Midbrain (tissue), 1 donor: ENCODE measurements at regions not wholly inside any gene's neighbourhood (a gene's known extent, or its start where the extent isn't known, plus 50 kb on each side); places are given as distances from the start of the nearest gene placed in this dataset.
"Not testable (repeated sequence)": the region's sequence is repeated elsewhere in the genome, so short reads cannot be mapped to it uniquely, and the experiment has no call there.

ENCODE experiments used
- DNase-seq: peaks from one replicate; lab custom pipeline; 2025; lab: John Stamatoyannopoulos, UW

DNA sequence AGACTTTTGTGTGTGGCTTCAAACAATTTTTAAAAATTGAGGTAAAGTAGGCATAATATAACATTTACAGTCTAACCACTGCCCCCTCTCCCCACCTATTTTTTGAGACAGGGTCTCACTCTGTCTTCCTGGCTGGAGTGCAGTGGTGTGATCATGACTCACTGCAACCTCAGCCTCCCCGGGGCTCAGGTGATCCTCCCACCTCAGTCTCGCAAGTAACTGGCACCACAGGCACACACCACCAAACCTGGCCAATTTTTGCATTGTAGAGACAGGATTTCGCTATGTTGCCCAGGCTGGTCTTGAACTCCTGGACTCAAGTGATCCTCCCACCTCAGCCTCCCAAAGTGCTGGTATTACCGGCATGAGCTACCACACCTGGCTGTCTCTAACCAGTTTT lies 161.8 kb downstream of the GOSR1 start:
- not testable (repeated sequence) for DNase-seq

GRCh38 chr17:30631651-30632050 lies 154.4 kb downstream of the GOSR1 start:
- DNase-seq, result not testable (repeated sequence)

GRCh38 chr17:30625380-30625779 lies 148.2 kb downstream of the GOSR1 start:
- DNase-seq, result not testable (repeated sequence)

GRCh38 chr17:30624180-30624579 lies 147.0 kb downstream of the GOSR1 start:
- not testable (repeated sequence) for DNase-seq

DNA sequence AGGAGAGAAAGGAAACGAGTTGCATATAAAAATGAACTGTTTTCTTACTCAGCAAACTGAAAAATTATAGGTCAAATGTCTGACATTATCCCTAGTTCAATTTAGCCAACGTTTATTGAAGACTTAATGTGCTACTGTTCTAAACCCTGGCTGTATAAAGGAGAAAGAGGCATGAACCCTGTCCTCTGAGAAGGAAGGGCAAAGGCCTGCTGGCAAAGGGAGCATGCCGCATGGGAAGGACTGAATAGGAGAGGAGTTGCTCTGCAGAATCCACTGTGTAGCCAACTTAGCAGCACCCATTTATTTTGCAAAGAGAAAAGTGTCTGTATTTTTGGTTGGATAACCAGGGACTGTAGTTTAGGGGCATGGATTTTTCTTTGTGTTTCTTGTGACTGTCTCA lies 132.5 kb downstream of the GOSR1 start:
- DNase-seq, result not testable (repeated sequence)

- no peak for DNase-seq
Observed at GRCh38 chr17:30605523-30605922, 128.3 kb downstream of the GOSR1 start.

DNA sequence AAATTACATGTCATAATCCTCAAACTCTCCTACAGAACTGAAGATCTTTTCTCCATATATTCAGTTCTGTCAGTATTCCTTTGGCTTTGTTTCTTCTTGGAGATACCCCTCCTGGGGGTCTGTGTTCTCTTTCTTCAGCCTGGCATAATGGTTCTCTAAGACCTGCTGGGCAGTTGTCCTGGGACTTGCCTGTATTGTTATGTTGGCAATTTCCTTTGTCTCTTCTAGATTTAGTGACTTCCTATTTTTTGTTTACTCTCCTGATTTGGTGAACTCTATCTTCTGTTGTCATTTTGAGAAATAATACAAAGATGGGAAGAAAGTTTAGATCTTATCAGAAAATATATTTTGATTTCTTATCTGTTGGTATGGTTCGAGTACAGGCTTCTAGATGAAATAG lies 127.8 kb downstream of the GOSR1 start:
- no peak for DNase-seq

DNA sequence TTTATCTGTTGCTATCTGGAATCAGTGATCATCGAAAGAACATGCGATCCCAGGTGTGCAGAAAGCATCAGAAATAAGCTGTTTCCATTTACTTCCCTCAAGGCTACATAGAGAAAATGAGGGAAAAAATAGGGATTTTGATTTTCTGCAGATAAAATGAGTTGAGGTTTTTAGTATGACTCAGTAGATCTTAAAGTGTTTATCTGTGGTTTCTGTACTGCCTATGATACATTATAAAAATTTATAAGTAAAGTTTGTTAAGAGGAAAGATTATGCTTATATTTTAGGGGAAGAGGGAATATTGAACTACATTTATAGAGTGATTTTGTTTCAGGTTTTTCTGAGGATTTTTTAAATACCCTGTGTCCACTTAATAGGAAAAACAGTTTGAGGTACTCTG lies 125.2 kb downstream of the GOSR1 start:
- not testable (repeated sequence) for DNase-seq

GRCh38 chr17:30601984-30602383 lies 124.8 kb downstream of the GOSR1 start:
- not testable (repeated sequence) for DNase-seq

DNA sequence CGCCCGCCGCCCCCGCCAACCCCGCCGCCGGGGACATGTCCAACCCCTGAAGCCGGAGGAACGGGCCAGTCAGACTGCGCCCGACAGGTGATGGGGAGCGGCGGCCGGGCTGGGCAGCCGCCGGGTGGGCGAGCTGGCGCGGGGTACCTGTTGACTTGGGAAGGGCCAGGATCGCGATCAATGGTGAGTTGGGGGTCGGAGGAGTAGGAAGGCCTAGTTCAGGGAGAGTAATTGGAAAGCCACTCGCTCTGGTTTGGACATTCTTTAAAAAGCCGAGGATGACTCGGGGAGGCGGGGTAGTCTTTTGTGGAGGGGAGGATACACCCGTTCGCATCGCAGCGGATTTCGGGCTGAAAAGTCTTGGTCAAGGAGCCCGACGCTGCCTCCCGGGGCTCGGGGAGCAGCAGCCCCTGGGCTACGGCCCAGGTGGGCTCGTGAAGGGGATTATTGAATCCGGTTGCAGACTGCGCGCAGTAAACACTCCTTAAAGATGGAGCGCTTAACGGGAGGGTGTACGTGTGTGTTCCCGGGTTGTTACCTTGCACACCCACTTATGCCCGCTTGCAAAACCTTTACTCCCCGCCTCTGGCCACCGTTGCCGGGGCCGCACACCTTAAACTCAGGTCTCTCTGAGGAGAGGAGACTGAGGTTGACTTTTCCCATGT lies 123.8 kb downstream of the GOSR1 start:
- DNase-seq, result no peak

DNA sequence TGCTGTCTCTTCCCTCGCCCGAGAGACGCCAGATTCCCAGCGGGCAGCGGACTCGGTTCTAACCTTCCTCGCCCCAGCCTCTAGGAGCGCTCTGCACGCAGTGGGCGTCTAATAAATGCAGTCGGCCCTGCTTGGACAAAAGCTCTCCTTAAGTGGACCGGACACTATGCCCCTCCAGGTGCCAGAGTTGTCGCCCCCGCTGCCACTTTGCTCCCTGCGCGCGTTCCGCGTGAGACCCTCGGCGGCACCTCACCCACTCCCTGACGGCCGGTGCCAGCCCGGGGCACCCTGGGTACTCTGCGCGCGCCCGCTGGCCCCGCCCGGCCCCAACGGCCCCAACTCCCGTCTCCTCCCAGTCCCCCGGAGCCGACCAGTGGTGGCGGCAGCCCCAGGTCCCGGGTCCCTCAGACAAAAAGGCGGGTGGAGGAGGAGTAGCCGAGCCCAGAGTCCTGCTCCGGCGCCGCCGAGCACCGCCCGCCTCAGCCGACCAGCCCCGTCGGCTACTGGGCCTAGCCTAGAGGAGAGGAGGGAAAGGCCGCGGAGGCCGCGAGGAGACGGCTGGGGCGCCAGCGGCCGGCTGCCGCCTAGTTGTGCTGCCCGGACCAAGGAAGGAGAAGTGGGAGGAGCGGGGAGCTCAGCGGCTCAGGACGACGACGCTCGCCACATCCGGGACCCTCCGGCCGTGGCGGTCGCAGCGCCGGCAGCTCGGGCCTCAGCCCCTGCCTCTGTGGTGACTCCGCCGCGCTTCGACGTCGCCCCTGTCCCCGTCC lies 123.0 kb downstream of the GOSR1 start:
- peak; percentile 76 for DNase-seq

GRCh38 chr17:30599428-30600059 lies 122.3 kb downstream of the GOSR1 start:
- no peak for DNase-seq

DNA sequence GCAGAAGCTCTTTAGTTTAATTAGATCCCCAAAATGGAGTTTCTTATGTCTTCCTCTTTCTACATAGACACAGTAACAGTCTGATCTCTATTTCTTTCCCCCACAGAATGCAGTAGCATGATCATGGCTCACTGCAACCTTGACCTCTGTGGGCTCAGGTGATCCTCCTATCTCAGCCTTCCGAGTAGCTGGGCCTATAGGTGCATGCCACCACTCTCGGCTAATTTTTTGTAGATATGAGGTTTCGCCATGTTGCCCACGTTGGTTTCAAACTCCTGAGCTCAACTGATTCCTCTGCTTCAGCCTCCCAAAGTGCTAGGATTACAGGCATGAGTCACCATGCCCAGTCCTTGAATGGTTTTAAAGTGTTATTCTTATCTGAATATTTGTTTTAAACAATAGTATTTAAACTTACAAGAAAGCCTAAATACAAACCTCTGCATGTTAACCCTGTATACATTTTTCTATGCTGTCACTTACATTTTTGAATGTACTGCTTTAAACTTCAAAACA lies 120.6 kb downstream of the GOSR1 start:
- DNase-seq, result no peak

DNA sequence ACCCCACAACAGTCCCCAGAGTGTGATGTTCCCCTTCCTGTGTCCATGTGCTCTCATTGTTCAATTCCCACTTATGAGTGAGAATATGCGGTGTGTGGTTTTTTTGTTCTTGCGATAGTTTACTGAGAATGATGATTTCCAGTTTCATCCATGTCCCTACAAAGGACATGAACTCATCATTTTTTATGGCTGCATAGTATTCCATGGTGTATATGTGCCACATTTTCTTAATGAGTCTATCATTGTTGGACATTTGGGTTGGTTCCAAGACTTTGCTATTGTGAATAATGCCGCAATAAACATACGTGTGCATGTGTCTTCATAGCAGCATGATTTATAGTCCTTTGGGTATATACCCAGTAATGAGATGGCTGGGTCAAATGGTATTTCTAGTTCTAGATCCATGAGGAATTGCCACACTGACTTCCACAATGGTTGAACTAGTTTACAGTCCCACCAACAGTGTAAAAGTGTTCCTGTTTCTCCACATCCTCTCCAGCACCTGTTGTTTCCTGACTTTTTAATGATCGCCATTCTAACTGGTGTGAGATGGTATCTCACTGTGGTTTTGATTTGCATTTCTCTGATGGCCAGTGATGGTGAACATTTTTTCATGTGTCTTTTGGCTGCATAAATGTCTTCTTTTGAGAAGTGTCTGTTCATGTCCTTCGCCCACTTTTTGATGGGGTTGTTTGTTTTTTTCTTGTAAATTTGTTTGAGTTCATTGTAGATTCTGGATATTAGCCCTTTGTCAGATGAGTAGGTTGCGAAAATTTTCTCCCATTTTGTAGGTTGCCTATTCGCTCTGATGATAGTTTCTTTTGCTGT lies 120.0 kb downstream of the GOSR1 start:
- not testable (repeated sequence) for DNase-seq

- not testable (repeated sequence) for DNase-seq
Observed at GRCh38 chr17:30594953-30595371, 117.8 kb downstream of the GOSR1 start.

- no peak for DNase-seq
Observed at GRCh38 chr17:30594223-30594952, 117.2 kb downstream of the GOSR1 start.

DNA sequence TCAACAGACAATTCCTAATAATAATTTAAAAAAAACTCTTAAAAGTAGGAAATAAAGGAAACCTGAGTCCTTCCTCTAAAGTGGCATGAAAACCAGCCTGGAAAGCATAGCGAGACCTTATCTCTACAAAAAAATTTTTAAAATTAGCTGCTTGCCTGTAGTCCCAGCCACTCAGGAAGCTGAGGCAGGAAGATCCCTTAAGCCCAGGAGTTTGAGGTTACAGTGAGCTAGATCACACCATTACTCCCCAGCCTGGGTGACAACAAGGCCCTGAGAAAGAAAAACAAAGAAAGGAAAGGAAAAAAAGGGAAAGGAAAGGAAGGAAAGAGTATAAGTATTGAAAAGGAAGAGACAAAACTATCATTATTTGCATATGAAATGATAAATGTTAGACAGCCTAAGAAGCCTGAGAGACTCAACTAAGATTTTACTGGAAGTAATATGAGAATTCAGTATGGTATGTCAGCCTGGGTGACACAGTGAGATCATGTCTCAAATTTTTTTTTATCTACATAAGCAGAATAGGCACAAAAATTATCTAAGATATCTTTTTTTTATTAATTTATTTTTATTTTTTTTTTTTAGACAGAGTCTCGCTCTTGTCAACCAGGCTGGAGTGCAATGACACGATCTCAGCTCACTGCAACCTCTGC lies 113.0 kb downstream of the GOSR1 start:
- no peak for DNase-seq

DNA sequence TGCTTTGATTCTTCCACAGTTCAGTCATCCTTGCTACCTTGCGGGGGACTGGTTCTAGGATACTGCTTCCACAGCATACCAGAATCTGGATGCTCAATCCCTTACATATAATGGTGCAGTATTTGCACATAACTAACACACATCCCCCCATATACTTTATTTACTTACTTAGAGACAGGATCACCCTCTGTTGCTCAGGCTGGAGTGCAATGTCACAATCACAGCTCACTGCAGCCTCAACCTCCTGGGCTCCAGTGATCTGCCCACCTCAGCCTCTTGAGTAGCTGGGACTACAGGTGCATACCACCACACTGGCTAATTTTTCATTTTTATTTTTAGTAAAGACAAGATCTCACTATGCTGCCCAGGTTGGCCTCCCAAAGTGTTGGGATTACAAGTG lies 112.2 kb downstream of the GOSR1 start:
- no peak for DNase-seq

DNA sequence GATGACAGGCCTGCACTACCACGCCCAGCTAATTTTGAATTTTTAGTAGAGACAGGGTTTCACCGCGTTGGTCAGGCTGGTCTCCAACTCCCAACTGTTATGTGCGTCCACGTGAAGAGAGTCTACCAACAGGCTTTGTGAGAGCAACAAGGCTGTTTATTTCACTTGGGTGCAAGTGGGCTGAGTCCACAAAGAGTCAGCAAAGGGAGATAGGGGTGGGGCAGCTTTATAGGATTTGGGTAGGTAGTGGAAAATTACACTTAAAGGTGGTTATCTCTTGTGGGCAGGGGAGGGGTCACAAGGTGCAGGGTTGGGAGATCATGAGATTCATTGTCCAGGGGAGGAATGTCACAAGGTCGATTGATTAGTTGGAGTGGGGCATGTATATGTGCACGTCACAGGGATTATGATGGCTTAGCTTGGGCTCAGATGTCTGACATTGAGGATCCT lies 111.6 kb downstream of the GOSR1 start:
- no peak for DNase-seq

DNA sequence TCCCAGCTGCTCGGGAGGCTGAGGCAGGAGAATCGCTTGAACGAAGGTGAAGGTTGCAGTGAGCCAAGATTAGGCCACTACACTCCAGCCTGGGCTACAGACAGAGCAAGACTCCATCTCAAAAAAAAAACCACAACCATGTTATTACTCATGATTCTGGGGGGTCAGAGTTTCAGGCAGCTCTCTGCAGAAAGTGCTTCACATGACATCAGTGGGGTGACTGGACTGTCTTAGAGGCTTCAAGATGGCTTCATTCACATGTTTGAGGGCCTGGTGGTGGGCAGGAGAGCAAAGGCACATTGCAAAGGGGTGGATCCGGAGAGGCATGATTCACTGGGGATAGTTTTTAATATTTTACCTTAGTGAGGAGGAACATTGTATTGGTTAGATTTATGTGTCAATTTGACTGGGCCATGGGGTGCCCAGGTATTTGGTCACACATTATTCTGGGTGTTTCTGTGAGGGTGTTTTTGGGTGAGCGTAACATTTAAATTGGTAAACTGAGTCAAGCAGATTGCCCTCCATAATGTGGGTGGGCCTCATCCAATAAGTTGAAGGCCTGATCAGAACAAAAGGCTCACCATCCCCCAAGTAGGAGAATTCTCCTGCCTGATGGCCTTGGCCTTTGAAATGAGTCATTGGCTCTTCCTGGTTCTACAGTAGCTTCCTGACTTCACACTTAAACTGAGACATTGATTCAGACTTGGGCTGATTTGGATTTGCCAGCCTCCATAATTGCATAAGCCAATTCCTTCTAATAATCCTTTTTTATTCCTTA lies 109.8 kb downstream of the GOSR1 start:
- DNase-seq, result no peak
